ENCODE measurements at regions not wholly inside any gene's neighbourhood (a gene's known extent, or its start where the extent isn't known, plus 50 kb on each side); places are given as distances from the start of the nearest gene placed in this dataset.

- no peak for TF ChIP-seq CTCF (IDR thresholded peaks at IDR 0.05)
- no peak for TF ChIP-seq POLR2A (IDR thresholded peaks at IDR 0.05)
Observed at GRCh38 chr18:22309191-22309590, 108.5 kb downstream of the CTAGE1 start.

All from heart left ventricle (tissue), 13 donors.